WERI-Rb-1 (cell line): ENCODE measurements at regions not wholly inside any gene's neighbourhood (a gene's known extent, or its start where the extent isn't known, plus 50 kb on each side); places are given as distances from the start of the nearest gene placed in this dataset.
A peak's percentile ranks its signal among the peaks of the same experiment; 100 is the strongest.
"Not testable (repeated sequence)": the region's sequence is repeated elsewhere in the genome, so short reads cannot be mapped to it uniquely, and the experiment has no call there.

Experiments
- DNase-seq: peaks from one replicate; pipeline ENCODE4 v3.0.0-alpha.2; 2020
- H3K27ac ChIP-seq: fragments of 250-450 bp; sonication (Bioruptor Pico); 2 replicates; pipeline ENCODE4 v1.5.1; 2020; ENCODE audit warnings: mild to moderate bottlenecking, moderate library complexity
- H3K27me3 ChIP-seq: fragments of 250-450 bp; sonication (Bioruptor Pico); 2 replicates; pipeline ENCODE4 v1.5.1; 2021; ENCODE audit warnings: mild to moderate bottlenecking, low read depth, moderate library complexity; ENCODE audit not compliant: insufficient read depth, severe bottlenecking
- H3K36me3 ChIP-seq: fragments of 250-450 bp; sonication (Bioruptor Pico); 2 replicates; pipeline ENCODE4 v1.5.1; 2020; ENCODE audit warnings: mild to moderate bottlenecking, moderate library complexity
- H3K4me3 ChIP-seq: 2 replicates; pipeline ENCODE4 v1.5.1; 2011; ENCODE audit warnings: low read depth, mild to moderate bottlenecking, control low read depth, low read length
- H3K9me3 ChIP-seq: fragments of 250-450 bp; sonication (Bioruptor Pico); 2 replicates; pipeline ENCODE4 v1.5.1; 2021; ENCODE audit warnings: mild to moderate bottlenecking, moderate library complexity; ENCODE audit not compliant: severe bottlenecking
- TF ChIP-seq, protein P1 (sequence below): IDR thresholded peaks from 2 replicates; pipeline ENCODE4 v1.5.1; 2011; ENCODE audit warnings: low read depth, mild to moderate bottlenecking, control low read depth, inconsistent platforms, low read length

- Histone ChIP-seq H3K27ac (peak overlapping the region; percentile 56), H3K27me3 (no peaks in the 10 kb centered on the region), H3K36me3 (no peaks in the 10 kb centered on the region), H3K4me3 (no peak overlapping the region), H3K9me3 (no peaks in the 10 kb centered on the region)
- peak; percentile 63 for DNase-seq
- TF ChIP-seq, protein P1, sequence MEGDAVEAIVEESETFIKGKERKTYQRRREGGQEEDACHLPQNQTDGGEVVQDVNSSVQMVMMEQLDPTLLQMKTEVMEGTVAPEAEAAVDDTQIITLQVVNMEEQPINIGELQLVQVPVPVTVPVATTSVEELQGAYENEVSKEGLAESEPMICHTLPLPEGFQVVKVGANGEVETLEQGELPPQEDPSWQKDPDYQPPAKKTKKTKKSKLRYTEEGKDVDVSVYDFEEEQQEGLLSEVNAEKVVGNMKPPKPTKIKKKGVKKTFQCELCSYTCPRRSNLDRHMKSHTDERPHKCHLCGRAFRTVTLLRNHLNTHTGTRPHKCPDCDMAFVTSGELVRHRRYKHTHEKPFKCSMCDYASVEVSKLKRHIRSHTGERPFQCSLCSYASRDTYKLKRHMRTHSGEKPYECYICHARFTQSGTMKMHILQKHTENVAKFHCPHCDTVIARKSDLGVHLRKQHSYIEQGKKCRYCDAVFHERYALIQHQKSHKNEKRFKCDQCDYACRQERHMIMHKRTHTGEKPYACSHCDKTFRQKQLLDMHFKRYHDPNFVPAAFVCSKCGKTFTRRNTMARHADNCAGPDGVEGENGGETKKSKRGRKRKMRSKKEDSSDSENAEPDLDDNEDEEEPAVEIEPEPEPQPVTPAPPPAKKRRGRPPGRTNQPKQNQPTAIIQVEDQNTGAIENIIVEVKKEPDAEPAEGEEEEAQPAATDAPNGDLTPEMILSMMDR: no peak
Observed at GRCh38 chr7:142450206-142450605, 192.3 kb upstream of the PRSS58 start.

DNA sequence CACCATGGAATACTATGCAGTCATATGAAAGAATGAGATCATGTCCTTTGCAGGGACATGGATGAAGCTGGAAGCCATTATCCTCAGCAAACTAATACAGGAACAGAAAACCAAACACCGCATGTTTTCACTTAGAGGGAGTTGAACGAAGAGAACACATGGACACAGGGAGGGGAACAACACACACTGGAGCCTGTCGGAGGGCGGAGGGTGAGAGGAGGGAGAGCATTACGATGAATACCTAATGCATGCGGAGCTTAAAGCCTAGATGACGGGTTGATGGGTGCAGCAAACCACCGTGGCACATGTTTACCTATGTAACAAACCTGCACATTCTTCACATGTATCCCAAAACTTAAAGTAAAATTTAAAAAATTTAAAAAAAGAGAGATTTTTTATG lies 191.0 kb upstream of the PRSS58 start:
- not testable (repeated sequence) for DNase-seq

DNA sequence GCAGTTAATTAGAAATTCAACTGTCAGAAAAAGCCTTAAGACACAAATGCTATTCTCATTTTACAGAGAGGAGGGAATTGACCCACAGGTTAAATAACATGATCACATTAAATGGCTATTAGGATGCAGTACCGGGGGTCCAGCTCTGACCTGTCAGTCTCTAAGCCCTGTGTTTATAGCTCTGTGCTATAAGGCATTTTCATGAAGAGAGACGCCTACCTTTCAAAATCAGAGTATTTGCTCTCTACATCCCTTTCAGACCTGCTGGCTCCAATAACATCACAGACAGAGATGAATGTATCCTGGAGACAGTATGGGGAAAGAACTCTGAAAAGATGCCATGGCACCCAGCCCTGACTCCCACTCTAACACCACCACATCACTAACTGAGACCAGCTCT lies 189.9 kb upstream of the PRSS58 start:
- Histone ChIP-seq H3K9me3 (no peaks in the 10 kb centered on the region), H3K4me3 (no peak overlapping the region), H3K36me3 (no peaks in the 10 kb centered on the region), H3K27ac (no peak overlapping the region), H3K27me3 (no peaks in the 10 kb centered on the region)
- TF ChIP-seq, protein P1: no peak
- DNase-seq: no peak

More for the DNA sequence above, 191.0 kb upstream of the PRSS58 start:
- H3K9me3 ChIP-seq, H3K27ac ChIP-seq, H3K36me3 ChIP-seq, H3K27me3 ChIP-seq, H3K4me3 ChIP-seq: not testable (repeated sequence)

- H3K4me3 ChIP-seq: no peak overlapping the region
Observed at GRCh38 chr7:142445019-142445686, 187.3 kb upstream of the PRSS58 start.

GRCh38 chr7:142443216-142444010 lies 185.6 kb upstream of the PRSS58 start:
- TF ChIP-seq, protein P1: no peak

More at GRCh38 chr7:142445019-142445686, 187.3 kb upstream of the PRSS58 start:
- no peaks in the 10 kb centered on the region for H3K9me3 ChIP-seq
- no peaks in the 10 kb centered on the region for H3K36me3 ChIP-seq
- DNase-seq: peak; percentile 84
- TF ChIP-seq, protein P1: peak; percentile 88
- 0 out of 2 replicates have a peak overlapping the region, but pooled peaks have one; percentile 17 for H3K27ac ChIP-seq
- H3K27me3 ChIP-seq: no peaks in the 10 kb centered on the region

GRCh38 chr7:142442396-142442795 lies 184.5 kb upstream of the PRSS58 start:
- Histone ChIP-seq H3K36me3 (no peaks in the 10 kb centered on the region), H3K27ac (no peak overlapping the region), H3K9me3 (no peaks in the 10 kb centered on the region), H3K4me3 (no peak overlapping the region), H3K27me3 (no peaks in the 10 kb centered on the region)
- TF ChIP-seq, protein P1: no peak
- DNase-seq: no peak

More at GRCh38 chr7:142443216-142444010, 185.6 kb upstream of the PRSS58 start:
- no peak for DNase-seq
- Histone ChIP-seq H3K27me3 (no peaks in the 10 kb centered on the region), H3K9me3 (no peaks in the 10 kb centered on the region), H3K4me3 (no peak overlapping the region), H3K36me3 (no peaks in the 10 kb centered on the region), H3K27ac (no peak overlapping the region)
